NCI-H2029 treated with DMSO at 0.1 percent for 48 hours (cell line): ENCODE measurements at regions not wholly inside any gene's neighbourhood (a gene's known extent, or its start where the extent isn't known, plus 50 kb on each side); places are given as distances from the start of the nearest gene placed in this dataset.

Experiments used
- DNase-seq: peaks from one replicate; lab custom pipeline; 2025; lab: John Stamatoyannopoulos, UW

GRCh38 chrX:7789200-7789599 is 53.8 kb upstream of the VCX start:
- DNase-seq, result no peak

- no peak for DNase-seq
Measured at GRCh38 chrX:7788334-7788733, 54.6 kb upstream of the VCX start.

- no peak for DNase-seq
Measured at GRCh38 chrX:7787714-7788113, 55.3 kb upstream of the VCX start.

- no peak for DNase-seq
Measured at GRCh38 chrX:7784580-7784979, 58.4 kb upstream of the VCX start.

- DNase-seq, result no peak
Measured at GRCh38 chrX:7779644-7780043, 63.3 kb upstream of the VCX start.

- no peak for DNase-seq
Measured at GRCh38 chrX:7775987-7776386, 67.0 kb upstream of the VCX start.

GRCh38 chrX:7771788-7772438 is 71.1 kb upstream of the VCX start:
- no peak for DNase-seq

GRCh38 chrX:7759830-7760229 is 83.1 kb upstream of the VCX start:
- no peak for DNase-seq

- DNase-seq, result no peak
Measured at GRCh38 chrX:7746856-7747255, 96.1 kb upstream of the VCX start.

GRCh38 chrX:7730071-7730470 is 112.9 kb upstream of the VCX start:
- no peak for DNase-seq

GRCh38 chrX:7720519-7720918 is 122.5 kb upstream of the VCX start:
- DNase-seq, result no peak

GRCh38 chrX:7714351-7714750 is 128.6 kb upstream of the VCX start:
- no peak for DNase-seq

GRCh38 chrX:7711167-7711566 is 131.8 kb upstream of the VCX start:
- DNase-seq, result no peak

- DNase-seq, result no peak
Measured at GRCh38 chrX:7709845-7710244, 133.1 kb upstream of the VCX start.

GRCh38 chrX:7706032-7706431 is 136.9 kb upstream of the VCX start:
- no peak for DNase-seq

- DNase-seq, result no peak
Measured at GRCh38 chrX:7704205-7704604, 138.8 kb upstream of the VCX start.

- DNase-seq, result no peak
Measured at GRCh38 chrX:7698248-7698647, 144.7 kb upstream of the VCX start.

GRCh38 chrX:7690842-7691241 is 152.1 kb upstream of the VCX start:
- no peak for DNase-seq

- no peak for DNase-seq
Measured at GRCh38 chrX:7689791-7690412, 153.1 kb upstream of the VCX start.

- DNase-seq, result no peak
Measured at GRCh38 chrX:7680181-7680580, 162.8 kb upstream of the VCX start.

- DNase-seq, result no peak
Measured at GRCh38 chrX:7654316-7654715, 188.7 kb upstream of the VCX start.

- DNase-seq, result peak; percentile 4
Measured at GRCh38 chrX:7647831-7648230, 195.1 kb upstream of the VCX start.

- DNase-seq, result no peak
Measured at GRCh38 chrX:7641141-7641540, 201.8 kb upstream of the VCX start.

- DNase-seq, result no peak
Measured at GRCh38 chrX:7640392-7640791, 202.6 kb upstream of the VCX start.
